ENCODE measurements at regions not wholly inside any gene's neighbourhood (a gene's known extent, or its start where the extent isn't known, plus 50 kb on each side); places are given as distances from the start of the nearest gene placed in this dataset.

- Histone ChIP-seq H3K9me2 (ENCODE audit: low read depth, low read length) (no peaks in the 10 kb centered on the region), H3K79me2 (ENCODE audit: insufficient read depth, low read length) (no peaks in the 10 kb centered on the region), H3K27me3 (ENCODE audit: insufficient read depth, low read length) (no peaks in the 10 kb centered on the region), H2AFZ (ENCODE audit: low read length) (no peak overlapping the region), H3F3A (ENCODE audit: insufficient read depth, low read length) (no peaks in the 10 kb centered on the region), H3K36me3 (ENCODE audit: insufficient read depth, low read length) (no peaks in the 10 kb centered on the region), H3K4me1 (ENCODE audit: insufficient read depth, low read length, severe bottlenecking) (no peaks in the 10 kb centered on the region), H3K9me3 (ENCODE audit: low read length) (no peaks in the 10 kb centered on the region), H3K9ac (ENCODE audit: low read length) (no peak overlapping the region), H3K4me3 (ENCODE audit: low read depth, low read length, poor library complexity, severe bottlenecking) (no peak overlapping the region), H3K27ac (ENCODE audit: low read depth, low read length, poor library complexity, severe bottlenecking) (no peak overlapping the region), H3K4me2 (ENCODE audit: low read length) (no peak overlapping the region), H4K20me1 (ENCODE audit: insufficient read depth, low read length) (no peaks in the 10 kb centered on the region)
- TF ChIP-seq, protein P1, sequence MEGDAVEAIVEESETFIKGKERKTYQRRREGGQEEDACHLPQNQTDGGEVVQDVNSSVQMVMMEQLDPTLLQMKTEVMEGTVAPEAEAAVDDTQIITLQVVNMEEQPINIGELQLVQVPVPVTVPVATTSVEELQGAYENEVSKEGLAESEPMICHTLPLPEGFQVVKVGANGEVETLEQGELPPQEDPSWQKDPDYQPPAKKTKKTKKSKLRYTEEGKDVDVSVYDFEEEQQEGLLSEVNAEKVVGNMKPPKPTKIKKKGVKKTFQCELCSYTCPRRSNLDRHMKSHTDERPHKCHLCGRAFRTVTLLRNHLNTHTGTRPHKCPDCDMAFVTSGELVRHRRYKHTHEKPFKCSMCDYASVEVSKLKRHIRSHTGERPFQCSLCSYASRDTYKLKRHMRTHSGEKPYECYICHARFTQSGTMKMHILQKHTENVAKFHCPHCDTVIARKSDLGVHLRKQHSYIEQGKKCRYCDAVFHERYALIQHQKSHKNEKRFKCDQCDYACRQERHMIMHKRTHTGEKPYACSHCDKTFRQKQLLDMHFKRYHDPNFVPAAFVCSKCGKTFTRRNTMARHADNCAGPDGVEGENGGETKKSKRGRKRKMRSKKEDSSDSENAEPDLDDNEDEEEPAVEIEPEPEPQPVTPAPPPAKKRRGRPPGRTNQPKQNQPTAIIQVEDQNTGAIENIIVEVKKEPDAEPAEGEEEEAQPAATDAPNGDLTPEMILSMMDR (IDR thresholded peaks at IDR 0.05; ENCODE audit: low read length) = no peak
- no peak for TF ChIP-seq EZH2 (IDR thresholded peaks at IDR 0.05; ENCODE audit: borderline replicate concordance, low read length)
These were observed 418.7 kb upstream of the WWC1 start for GRCh38 chr5:167872791-167873190.

DNA sequence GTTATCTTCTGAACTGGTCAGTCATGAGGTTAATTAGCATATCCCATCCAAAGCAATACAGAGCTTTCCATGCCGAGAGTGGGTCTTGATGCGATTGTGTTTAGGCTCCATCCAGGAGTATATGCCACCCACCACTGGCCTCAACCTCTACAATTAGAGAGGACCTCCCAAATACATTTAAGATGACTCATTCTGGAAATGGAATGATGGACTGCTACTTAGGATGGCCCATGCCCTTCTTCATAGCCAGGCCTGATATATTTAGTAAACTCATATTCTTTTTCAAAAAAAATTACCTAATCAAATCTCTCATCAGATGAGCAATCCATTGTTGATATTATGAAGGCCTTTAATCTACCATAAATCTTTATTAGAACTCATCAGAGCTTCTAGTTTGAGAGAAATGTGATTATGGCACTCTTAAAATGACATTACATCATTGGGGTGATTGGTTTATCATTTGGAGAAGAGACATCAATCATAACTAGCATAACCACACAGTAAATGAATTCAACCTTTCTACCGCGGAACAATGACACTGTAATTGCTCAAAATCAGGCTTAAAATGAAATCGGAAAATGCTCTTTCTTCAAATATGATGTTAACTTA lies 414.2 kb upstream of the WWC1 start:
- Histone ChIP-seq H3K36me3 (ENCODE audit: insufficient read depth, low read length) (no peaks in the 10 kb centered on the region), H3K4me2 (ENCODE audit: low read length) (no peak overlapping the region), H3K79me2 (ENCODE audit: insufficient read depth, low read length) (no peaks in the 10 kb centered on the region), H2AFZ (ENCODE audit: low read length) (no peak overlapping the region), H3K27me3 (ENCODE audit: insufficient read depth, low read length) (no peaks in the 10 kb centered on the region), H3K4me1 (ENCODE audit: insufficient read depth, low read length, severe bottlenecking) (no peaks in the 10 kb centered on the region), H3K4me3 (ENCODE audit: low read depth, low read length, poor library complexity, severe bottlenecking) (no peak overlapping the region), H3K9ac (ENCODE audit: low read length) (no peak overlapping the region), H3K9me2 (ENCODE audit: low read depth, low read length) (no peaks in the 10 kb centered on the region), H3F3A (ENCODE audit: insufficient read depth, low read length) (no peaks in the 10 kb centered on the region), H3K9me3 (ENCODE audit: low read length) (no peaks in the 10 kb centered on the region), H3K27ac (ENCODE audit: low read depth, low read length, poor library complexity, severe bottlenecking) (no peak overlapping the region), H4K20me1 (ENCODE audit: insufficient read depth, low read length) (no peaks in the 10 kb centered on the region)
- TF ChIP-seq, protein P1 (IDR thresholded peaks at IDR 0.05; ENCODE audit: low read length) = no peak
- TF ChIP-seq EZH2 (IDR thresholded peaks at IDR 0.05; ENCODE audit: borderline replicate concordance, low read length) = no peak

GRCh38 chr5:167877924-167878323 lies 413.5 kb upstream of the WWC1 start:
- H3K27me3 ChIP-seq (ENCODE audit: insufficient read depth, low read length) = no peaks in the 10 kb centered on the region
- TF ChIP-seq, protein P1 (IDR thresholded peaks at IDR 0.05; ENCODE audit: low read length) = no peak
- no peak for TF ChIP-seq EZH2 (IDR thresholded peaks at IDR 0.05; ENCODE audit: borderline replicate concordance, low read length)
- no peak overlapping the region for H3K27ac ChIP-seq (ENCODE audit: low read depth, low read length, poor library complexity, severe bottlenecking)
- H3K79me2 ChIP-seq (ENCODE audit: insufficient read depth, low read length) = no peaks in the 10 kb centered on the region
- H3K4me3 ChIP-seq (ENCODE audit: low read depth, low read length, poor library complexity, severe bottlenecking) = no peak overlapping the region
- no peaks in the 10 kb centered on the region for H3K4me1 ChIP-seq (ENCODE audit: insufficient read depth, low read length, severe bottlenecking)
- H2AFZ ChIP-seq (ENCODE audit: low read length) = no peak overlapping the region
- no peaks in the 10 kb centered on the region for H3F3A ChIP-seq (ENCODE audit: insufficient read depth, low read length)
- no peaks in the 10 kb centered on the region for H3K9me3 ChIP-seq (ENCODE audit: low read length)
- H3K9me2 ChIP-seq (ENCODE audit: low read depth, low read length) = no peaks in the 10 kb centered on the region
- no peaks in the 10 kb centered on the region for H3K36me3 ChIP-seq (ENCODE audit: insufficient read depth, low read length)
- no peak overlapping the region for H3K9ac ChIP-seq (ENCODE audit: low read length)
- no peak overlapping the region for H3K4me2 ChIP-seq (ENCODE audit: low read length)
- no peaks in the 10 kb centered on the region for H4K20me1 ChIP-seq (ENCODE audit: insufficient read depth, low read length)
